ENCODE measurements at regions not wholly inside any gene's neighbourhood (a gene's known extent, or its start where the extent isn't known, plus 50 kb on each side); places are given as distances from the start of the nearest gene placed in this dataset.
A peak's percentile ranks its signal among the peaks of the same experiment; 100 is the strongest.

DNA sequence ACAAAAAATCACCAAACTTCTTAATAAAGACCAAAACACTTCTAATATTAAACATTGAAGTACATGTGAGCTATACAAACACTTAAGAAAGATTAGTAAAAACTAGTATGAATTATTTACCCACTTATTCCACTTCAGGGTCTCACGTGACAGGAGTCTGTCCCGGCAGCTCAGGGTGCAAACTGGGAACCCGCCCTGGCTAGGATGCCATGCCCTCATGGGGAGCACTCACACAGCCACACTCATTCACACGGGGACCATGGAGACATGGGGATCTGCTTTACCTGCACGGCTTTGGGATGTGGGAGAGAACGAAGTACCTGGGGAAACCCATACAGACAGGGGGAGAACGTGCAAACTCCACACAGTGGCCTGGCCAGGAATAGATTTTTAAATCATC lies 179.3 kb upstream of the UBE3A start:
- H3K79me2 ChIP-seq: no peaks in the 10 kb centered on the region
- no peaks in the 10 kb centered on the region for H3K27me3 ChIP-seq (ENCODE audit: control insufficient read depth, insufficient read depth, low read length)
- no peak overlapping the region for H3K27ac ChIP-seq
- TF ChIP-seq, protein P1, sequence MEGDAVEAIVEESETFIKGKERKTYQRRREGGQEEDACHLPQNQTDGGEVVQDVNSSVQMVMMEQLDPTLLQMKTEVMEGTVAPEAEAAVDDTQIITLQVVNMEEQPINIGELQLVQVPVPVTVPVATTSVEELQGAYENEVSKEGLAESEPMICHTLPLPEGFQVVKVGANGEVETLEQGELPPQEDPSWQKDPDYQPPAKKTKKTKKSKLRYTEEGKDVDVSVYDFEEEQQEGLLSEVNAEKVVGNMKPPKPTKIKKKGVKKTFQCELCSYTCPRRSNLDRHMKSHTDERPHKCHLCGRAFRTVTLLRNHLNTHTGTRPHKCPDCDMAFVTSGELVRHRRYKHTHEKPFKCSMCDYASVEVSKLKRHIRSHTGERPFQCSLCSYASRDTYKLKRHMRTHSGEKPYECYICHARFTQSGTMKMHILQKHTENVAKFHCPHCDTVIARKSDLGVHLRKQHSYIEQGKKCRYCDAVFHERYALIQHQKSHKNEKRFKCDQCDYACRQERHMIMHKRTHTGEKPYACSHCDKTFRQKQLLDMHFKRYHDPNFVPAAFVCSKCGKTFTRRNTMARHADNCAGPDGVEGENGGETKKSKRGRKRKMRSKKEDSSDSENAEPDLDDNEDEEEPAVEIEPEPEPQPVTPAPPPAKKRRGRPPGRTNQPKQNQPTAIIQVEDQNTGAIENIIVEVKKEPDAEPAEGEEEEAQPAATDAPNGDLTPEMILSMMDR (IDR thresholded peaks at IDR 0.05): no peak
- peaks cover 6% of the 10 kb centered on the region for H3K4me1 ChIP-seq
- H3K36me3 ChIP-seq (ENCODE audit: control insufficient read depth, insufficient read depth, low read length): no peaks in the 10 kb centered on the region
- no peaks in the 10 kb centered on the region for H3K9me3 ChIP-seq (ENCODE audit: control insufficient read depth, low read length)
- H3K4me2 ChIP-seq (ENCODE audit: low read length): no peak overlapping the region
- no peak overlapping the region for H3K4me3 ChIP-seq (ENCODE audit: low read depth, low read length)
- no peak overlapping the region for H3K9ac ChIP-seq
- H2AFZ ChIP-seq: no peak overlapping the region

GRCh38 chr15:25616471-25616870 lies 177.6 kb upstream of the UBE3A start:
- Histone ChIP-seq H3K4me1 (peaks cover 14% of the 10 kb centered on the region), H2AFZ (no peak overlapping the region), H3K36me3 (ENCODE audit: control insufficient read depth, insufficient read depth, low read length) (no peaks in the 10 kb centered on the region), H3K79me2 (no peaks in the 10 kb centered on the region), H3K27ac (no peak overlapping the region), H3K9ac (no peak overlapping the region), H3K4me3 (ENCODE audit: low read depth, low read length) (no peak overlapping the region), H3K4me2 (ENCODE audit: low read length) (no peak overlapping the region), H3K27me3 (ENCODE audit: control insufficient read depth, insufficient read depth, low read length) (no peaks in the 10 kb centered on the region), H3K9me3 (ENCODE audit: control insufficient read depth, low read length) (no peaks in the 10 kb centered on the region)
- TF ChIP-seq, protein P1 (IDR thresholded peaks at IDR 0.05): no peak

DNA sequence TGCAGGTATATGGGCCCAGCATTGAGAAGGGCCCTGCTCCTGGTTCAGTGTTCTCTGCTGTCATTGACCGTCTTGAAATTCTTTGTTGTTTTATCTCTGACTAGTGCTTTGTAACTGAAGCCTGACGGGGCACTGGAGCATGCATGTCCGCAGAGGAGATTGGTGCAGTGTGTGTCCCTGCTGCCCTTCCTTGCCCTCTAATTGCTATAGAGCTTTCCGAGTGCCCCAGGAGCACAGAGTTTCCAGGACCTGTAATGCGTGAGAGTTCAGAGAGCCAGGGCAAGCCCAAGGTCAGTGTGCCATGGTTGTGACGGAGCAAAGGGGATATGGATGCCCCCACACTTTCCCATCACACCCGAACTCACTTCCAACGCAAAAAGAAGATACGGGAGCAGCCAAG lies 174.3 kb upstream of the UBE3A start:
- no peak overlapping the region for H3K4me3 ChIP-seq (ENCODE audit: low read depth, low read length)
- TF ChIP-seq, protein P1 (IDR thresholded peaks at IDR 0.05): no peak
- no peaks in the 10 kb centered on the region for H3K9me3 ChIP-seq (ENCODE audit: control insufficient read depth, low read length)
- H3K4me2 ChIP-seq (ENCODE audit: low read length): peak overlapping the region; percentile 34
- peak overlapping the region; percentile 86 for H3K27ac ChIP-seq
- no peak overlapping the region for H3K9ac ChIP-seq
- H3K27me3 ChIP-seq (ENCODE audit: control insufficient read depth, insufficient read depth, low read length): no peaks in the 10 kb centered on the region
- no peaks in the 10 kb centered on the region for H3K36me3 ChIP-seq (ENCODE audit: control insufficient read depth, insufficient read depth, low read length)
- H3K4me1 ChIP-seq: peaks cover 14% of the 10 kb centered on the region
- H3K79me2 ChIP-seq: no peaks in the 10 kb centered on the region
- peak overlapping the region; percentile 75 for H2AFZ ChIP-seq

DNA sequence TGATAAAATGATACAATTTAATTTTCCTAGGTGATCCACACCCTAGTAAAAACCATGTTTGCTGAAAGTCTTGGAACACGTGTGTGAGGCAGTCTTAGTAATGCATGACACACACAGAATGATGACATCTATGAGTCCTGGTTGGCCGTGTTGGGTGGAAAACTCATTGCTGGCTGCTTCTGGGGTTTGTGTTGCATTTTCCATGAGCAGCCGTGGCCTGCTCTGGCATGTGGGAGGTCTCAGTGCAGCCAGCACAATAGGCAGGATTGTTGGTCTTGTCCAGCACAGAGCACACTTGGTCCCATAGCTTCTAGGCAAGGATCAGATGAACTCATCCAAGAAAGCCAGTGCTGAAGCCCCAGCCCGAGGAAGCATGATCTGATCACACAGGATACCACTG lies 172.8 kb upstream of the UBE3A start:
- Histone ChIP-seq H3K27ac (no peak overlapping the region), H3K36me3 (ENCODE audit: control insufficient read depth, insufficient read depth, low read length) (no peaks in the 10 kb centered on the region), H3K9me3 (ENCODE audit: control insufficient read depth, low read length) (no peaks in the 10 kb centered on the region), H3K27me3 (ENCODE audit: control insufficient read depth, insufficient read depth, low read length) (no peaks in the 10 kb centered on the region), H3K4me3 (ENCODE audit: low read depth, low read length) (no peak overlapping the region), H2AFZ (no peak overlapping the region), H3K4me2 (ENCODE audit: low read length) (no peak overlapping the region), H3K9ac (no peak overlapping the region), H3K79me2 (no peaks in the 10 kb centered on the region), H3K4me1 (peaks cover 14% of the 10 kb centered on the region)
- TF ChIP-seq, protein P1 (IDR thresholded peaks at IDR 0.05): no peak

- Histone ChIP-seq H3K27ac (no peak overlapping the region), H2AFZ (no peak overlapping the region), H3K4me3 (ENCODE audit: low read depth, low read length) (no peak overlapping the region), H3K4me1 (peaks cover 14% of the 10 kb centered on the region), H3K36me3 (ENCODE audit: control insufficient read depth, insufficient read depth, low read length) (no peaks in the 10 kb centered on the region), H3K4me2 (ENCODE audit: low read length) (no peak overlapping the region), H3K9me3 (ENCODE audit: control insufficient read depth, low read length) (no peaks in the 10 kb centered on the region), H3K79me2 (no peaks in the 10 kb centered on the region), H3K9ac (no peak overlapping the region), H3K27me3 (ENCODE audit: control insufficient read depth, insufficient read depth, low read length) (no peaks in the 10 kb centered on the region)
- TF ChIP-seq, protein P1 (IDR thresholded peaks at IDR 0.05): no peak
Observed at GRCh38 chr15:25609371-25609770, 170.5 kb upstream of the UBE3A start.
